ENCODE measurements at regions not wholly inside any gene's neighbourhood (a gene's known extent, or its start where the extent isn't known, plus 50 kb on each side); places are given as distances from the start of the nearest gene placed in this dataset.
"Not testable (repeated sequence)": the region's sequence is repeated elsewhere in the genome, so short reads cannot be mapped to it uniquely, and the experiment has no call there.

DNA sequence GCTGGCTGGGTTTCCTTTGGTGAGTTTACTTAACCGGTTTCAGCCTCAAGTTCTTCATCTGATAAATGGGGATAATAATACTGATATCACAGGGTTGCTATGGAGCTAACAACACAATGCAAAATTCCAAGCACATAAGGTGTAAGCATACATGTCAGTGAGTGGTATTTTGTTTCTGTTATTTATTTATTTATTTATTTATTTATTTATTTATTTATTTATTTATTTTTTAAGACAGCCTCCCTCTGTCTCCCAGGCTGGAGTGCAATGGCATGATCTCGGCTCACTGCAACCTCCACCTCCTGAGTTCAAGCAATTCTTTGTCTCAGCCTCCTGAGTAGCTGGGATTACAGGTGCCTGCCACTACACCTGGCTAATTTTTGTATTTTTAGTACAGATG, 1287.4 kb upstream of the TMEM132C start:
- TF ChIP-seq, protein P1, sequence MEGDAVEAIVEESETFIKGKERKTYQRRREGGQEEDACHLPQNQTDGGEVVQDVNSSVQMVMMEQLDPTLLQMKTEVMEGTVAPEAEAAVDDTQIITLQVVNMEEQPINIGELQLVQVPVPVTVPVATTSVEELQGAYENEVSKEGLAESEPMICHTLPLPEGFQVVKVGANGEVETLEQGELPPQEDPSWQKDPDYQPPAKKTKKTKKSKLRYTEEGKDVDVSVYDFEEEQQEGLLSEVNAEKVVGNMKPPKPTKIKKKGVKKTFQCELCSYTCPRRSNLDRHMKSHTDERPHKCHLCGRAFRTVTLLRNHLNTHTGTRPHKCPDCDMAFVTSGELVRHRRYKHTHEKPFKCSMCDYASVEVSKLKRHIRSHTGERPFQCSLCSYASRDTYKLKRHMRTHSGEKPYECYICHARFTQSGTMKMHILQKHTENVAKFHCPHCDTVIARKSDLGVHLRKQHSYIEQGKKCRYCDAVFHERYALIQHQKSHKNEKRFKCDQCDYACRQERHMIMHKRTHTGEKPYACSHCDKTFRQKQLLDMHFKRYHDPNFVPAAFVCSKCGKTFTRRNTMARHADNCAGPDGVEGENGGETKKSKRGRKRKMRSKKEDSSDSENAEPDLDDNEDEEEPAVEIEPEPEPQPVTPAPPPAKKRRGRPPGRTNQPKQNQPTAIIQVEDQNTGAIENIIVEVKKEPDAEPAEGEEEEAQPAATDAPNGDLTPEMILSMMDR (IDR thresholded peaks at IDR 0.05), result not testable (repeated sequence)
- TF ChIP-seq EZH2 (IDR thresholded peaks at IDR 0.05; ENCODE audit: borderline replicate concordance, insufficient read depth, low read depth, low read length, poor library complexity, severe bottlenecking), result not testable (repeated sequence)

Data from B cell (primary cell).